PC-3 (cell line): ENCODE measurements at regions not wholly inside any gene's neighbourhood (a gene's known extent, or its start where the extent isn't known, plus 50 kb on each side); places are given as distances from the start of the nearest gene placed in this dataset.

ENCODE experiments used
- ATAC-seq: fragments of 200-7000 bp; cut with Tn5 transposase; 2 replicates; pipeline ENCODE4 v1.9.1; 2020; ENCODE audit warnings: mild to moderate bottlenecking, moderate library complexity
- BruUV-seq: library from RNA; stranded (reverse); fragments of 400-500 nt; replicated peaks from 2 replicates; lab custom pipeline; 2021; lab: Mats Ljungman, UMichigan
- CTCF ChIA-PET: fragments of 300-600 bp; sonication (Branson Sonifier 250); formaldehyde crosslinking; loops from one replicate; lab custom pipeline; 2022; ENCODE audit warnings: antibody characterized with exemption; lab: Charles Lee
- POLR2A ChIA-PET: fragments of 300-600 bp; sonication (Branson Sonifier 250); formaldehyde crosslinking; loops from one replicate; lab custom pipeline; 2022; ENCODE audit warnings: antibody characterized with exemption; ENCODE audit not compliant: unreplicated experiment; lab: Charles Lee
- DNase-seq: peaks from one replicate; pipeline ENCODE4 v3.0.0-alpha.2; 2015
- H2AFZ ChIP-seq: fragments of 300-600 bp; sonication (generic); 2 replicates; pipeline ENCODE4 v1.6.0; 2016; ENCODE audit warnings: antibody characterized with exemption, low read length
- H3F3A ChIP-seq: fragments of 300-600 bp; sonication (generic); one replicate; pipeline ENCODE4 v1.6.0; 2017; ENCODE audit warnings: antibody characterized with exemption, low read length, control low read depth, mild to moderate bottlenecking; ENCODE audit not compliant: unreplicated experiment
- H3K27ac ChIP-seq: fragments of 300-600 bp; sonication (generic); 2 replicates; pipeline ENCODE4 v1.5.1; 2016; ENCODE audit warnings: mild to moderate bottlenecking, low read length
- H3K27me3 ChIP-seq: fragments of 300-600 bp; sonication (generic); 2 replicates; pipeline ENCODE4 v1.6.1; 2016; ENCODE audit warnings: low read length, mixed read lengths
- H3K36me3 ChIP-seq: fragments of 300-600 bp; sonication (generic); 2 replicates; pipeline ENCODE4 v1.6.1; 2016; ENCODE audit warnings: low read depth, mixed run types, low read length, mixed read lengths
- H3K4me1 ChIP-seq: fragments of 300-600 bp; sonication (generic); 2 replicates; pipeline ENCODE4 v1.5.1; 2016; ENCODE audit warnings: low read length; ENCODE audit not compliant: insufficient read depth
- H3K4me2 ChIP-seq: fragments of 300-600 bp; sonication (generic); 2 replicates; pipeline ENCODE4 v1.6.0; 2016; ENCODE audit warnings: low read length
- H3K4me3 ChIP-seq: fragments of 300-600 bp; sonication (generic); 2 replicates; pipeline ENCODE4 v1.5.1; 2016; ENCODE audit warnings: mild to moderate bottlenecking, low read length, mixed read lengths
- H3K79me2 ChIP-seq: fragments of 300-600 bp; sonication (generic); 2 replicates; pipeline ENCODE4 v1.6.1; 2017; ENCODE audit warnings: low read length, mixed read lengths
- H3K9ac ChIP-seq: fragments of 300-600 bp; sonication (generic); 2 replicates; pipeline ENCODE4 v1.6.0; 2016; ENCODE audit warnings: mild to moderate bottlenecking, low read length
- H3K9me2 ChIP-seq: fragments of 300-600 bp; sonication (generic); replicated peaks from 2 replicates; pipeline ENCODE4 v1.6.1; 2016; ENCODE audit warnings: mixed run types, low read length, mixed read lengths
- H3K9me3 ChIP-seq: fragments of 300-600 bp; sonication (generic); 2 replicates; pipeline ENCODE4 v1.6.1; 2016; ENCODE audit warnings: low read length, mixed read lengths
- H4K20me1 ChIP-seq: fragments of 300-600 bp; sonication (generic); 2 replicates; pipeline ENCODE4 v1.6.1; 2016; ENCODE audit warnings: low read length, mixed read lengths
- CTCF ChIP-seq: fragments of 300-600 bp; sonication (generic); conservative IDR thresholded peaks from 2 replicates; pipeline ENCODE4 v1.5.1; 2017; ENCODE audit warnings: antibody characterized with exemption, low read depth, mild to moderate bottlenecking, low read length
- EZH2 ChIP-seq: fragments of 300-600 bp; sonication (generic); IDR thresholded peaks from one replicate; pipeline ENCODE4 v1.6.1; 2017; ENCODE audit warnings: antibody characterized with exemption, mild to moderate bottlenecking, low read length; ENCODE audit not compliant: unreplicated experiment
- EZH2phosphoT487 ChIP-seq: fragments of 300-600 bp; sonication (generic); IDR thresholded peaks from 2 replicates; pipeline ENCODE4 v1.6.1; 2018; ENCODE audit warnings: mild to moderate bottlenecking, antibody characterized with exemption, low read length, borderline replicate concordance
- intact Hi-C: fragments of 100-400 bp; cut with micrococcal nuclease; formaldehyde crosslinking; loops from 2 replicates; pipeline ENCODE4 v1.9.0; 2023

- Histone ChIP-seq H3K9ac (no peak overlapping the region), H3K36me3 (no peaks in the 10 kb centered on the region), H3K4me1 (peaks cover 23% of the 10 kb centered on the region), H4K20me1 (no peaks in the 10 kb centered on the region), H2AFZ (no peak overlapping the region), H3K9me3 (no peaks in the 10 kb centered on the region), H3K79me2 (no peaks in the 10 kb centered on the region), H3K4me3 (no peak overlapping the region), H3K4me2 (no peak overlapping the region), H3F3A (peaks cover 10% of the 10 kb centered on the region), H3K27me3 (no peaks in the 10 kb centered on the region), H3K27ac (no peak overlapping the region), H3K9me2 (no peaks in the 10 kb centered on the region)
- DNase-seq (no peak), ATAC-seq (no peak)
- intact Hi-C loops = no loop called here
- CTCF ChIA-PET = no interaction called here
- POLR2A ChIA-PET = no interaction called here
- no TSS peak for BruUV-seq
- TF ChIP-seq EZH2 (no peak), CTCF (no peak), EZH2phosphoT487 (no peak)
Measured at GRCh38 chr17:56700919-56701420, 107.5 kb downstream of the NOG start.

- Histone ChIP-seq H3K27me3 (no peaks in the 10 kb centered on the region), H3K4me3 (no peak overlapping the region), H4K20me1 (no peaks in the 10 kb centered on the region), H3K4me1 (peaks cover 8% of the 10 kb centered on the region; the same call in 1 of the 2 replicates), H3K9me3 (no peaks in the 10 kb centered on the region), H3F3A (no peaks in the 10 kb centered on the region), H3K4me2 (no peak overlapping the region), H3K36me3 (no peaks in the 10 kb centered on the region), H3K9ac (no peak overlapping the region), H3K79me2 (no peaks in the 10 kb centered on the region), H3K9me2 (no peaks in the 10 kb centered on the region), H3K27ac (no peak overlapping the region), H2AFZ (no peak overlapping the region)
- TF ChIP-seq EZH2phosphoT487 (no peak), CTCF (no peak), EZH2 (no peak)
- no peak for ATAC-seq
- BruUV-seq = no TSS peak
- ChIA-PET POLR2A (interaction anchor here (0.6 kb wide), 1 partner anchor 114 kb away, joined by 6 read pairs; the partner anchor contains the start of gene NOG), CTCF (no interaction called here)
- intact Hi-C loops = no loop called here
- no peak for DNase-seq
Measured at GRCh38 chr17:56707312-56708219, 114.1 kb downstream of the NOG start.

- Histone ChIP-seq H3K9me2 (no peaks in the 10 kb centered on the region), H3K4me2 (no peak overlapping the region), H3K4me1 (peaks cover 8% of the 10 kb centered on the region; the same call in 1 of the 2 replicates), H3F3A (no peaks in the 10 kb centered on the region), H3K4me3 (no peak overlapping the region), H3K36me3 (no peaks in the 10 kb centered on the region), H3K79me2 (no peaks in the 10 kb centered on the region), H2AFZ (no peak overlapping the region), H3K27ac (no peak overlapping the region), H3K9me3 (no peaks in the 10 kb centered on the region), H3K9ac (no peak overlapping the region), H4K20me1 (no peaks in the 10 kb centered on the region), H3K27me3 (no peaks in the 10 kb centered on the region)
- ATAC-seq (no peak), DNase-seq (no peak)
- intact Hi-C loops = no loop called here
- POLR2A ChIA-PET = interaction anchor here (0.6 kb wide), 1 partner anchor 115 kb away, joined by 6 read pairs; the partner anchor contains the start of gene NOG
- no TSS peak for BruUV-seq
- CTCF ChIA-PET = no interaction called here
- TF ChIP-seq CTCF (no peak), EZH2 (no peak), EZH2phosphoT487 (no peak)
Measured at GRCh38 chr17:56708220-56708558, 114.7 kb downstream of the NOG start.
